Stimulated activated naive CD8-positive, alpha-beta T cell treated with anti-CD3 and anti-CD28 coated beads, Interleukin-15, Interleukin-2, amounts not matched to agents 100 ng/mL and 50 ng/mL, for 24 hours (primary cell): ENCODE measurements at regions not wholly inside any gene's neighbourhood (a gene's known extent, or its start where the extent isn't known, plus 50 kb on each side); places are given as distances from the start of the nearest gene placed in this dataset.

Source experiments
- H3K27ac Mint-ChIP-seq: one replicate; pipeline ENCODE4 v1.8.0; 2021; ENCODE audit warnings: mild to moderate bottlenecking, mixed read lengths
- H3K27me3 Mint-ChIP-seq: one replicate; pipeline ENCODE4 v1.8.0; 2021; ENCODE audit warnings: mixed read lengths
- H3K36me3 Mint-ChIP-seq: one replicate; pipeline ENCODE4 v1.8.0; 2021; ENCODE audit warnings: low read depth, mixed read lengths
- H3K4me1 Mint-ChIP-seq: one replicate; pipeline ENCODE4 v1.8.0; 2021; ENCODE audit warnings: low read depth, mixed read lengths
- H3K4me3 Mint-ChIP-seq: one replicate; pipeline ENCODE4 v1.8.0; 2021; ENCODE audit warnings: mild to moderate bottlenecking, mixed read lengths
- H3K9me3 Mint-ChIP-seq: one replicate; pipeline ENCODE4 v1.8.0; 2021; ENCODE audit warnings: mixed read lengths

- no peaks in the 10 kb centered on the region for H3K36me3 Mint-ChIP-seq
- H3K4me1 Mint-ChIP-seq, result no peaks in the 10 kb centered on the region
- H3K27me3 Mint-ChIP-seq, result no peaks in the 10 kb centered on the region
- no peak overlapping the region for H3K4me3 Mint-ChIP-seq
- peaks cover 11% of the 10 kb centered on the region for H3K9me3 Mint-ChIP-seq
- H3K27ac Mint-ChIP-seq, result no peak overlapping the region
Observed at GRCh38 chr11:81072273-81072672, 1631.4 kb upstream of the TENM4 start.

GRCh38 chr11:81071606-81072005 is 1630.8 kb upstream of the TENM4 start:
- Mint-ChIP-seq H3K27ac (no peak overlapping the region), H3K36me3 (no peaks in the 10 kb centered on the region), H3K4me3 (no peak overlapping the region), H3K9me3 (peaks cover 11% of the 10 kb centered on the region), H3K27me3 (no peaks in the 10 kb centered on the region), H3K4me1 (no peaks in the 10 kb centered on the region)

- Mint-ChIP-seq H3K4me3 (no peak overlapping the region), H3K4me1 (no peaks in the 10 kb centered on the region), H3K27me3 (no peaks in the 10 kb centered on the region)
Observed at GRCh38 chr11:81070948-81071347, 1630.1 kb upstream of the TENM4 start.

GRCh38 chr11:81059356-81059755 is 1618.5 kb upstream of the TENM4 start:
- Mint-ChIP-seq H3K36me3 (no peaks in the 10 kb centered on the region), H3K4me3 (no peak overlapping the region), H3K9me3 (peaks cover 18% of the 10 kb centered on the region), H3K27me3 (no peaks in the 10 kb centered on the region), H3K27ac (no peak overlapping the region), H3K4me1 (no peaks in the 10 kb centered on the region)

More at GRCh38 chr11:81070948-81071347, 1630.1 kb upstream of the TENM4 start:
- H3K36me3 Mint-ChIP-seq, result no peaks in the 10 kb centered on the region
- H3K27ac Mint-ChIP-seq, result no peak overlapping the region
- peaks cover 11% of the 10 kb centered on the region for H3K9me3 Mint-ChIP-seq

- H3K9me3 Mint-ChIP-seq, result peaks cover 5% of the 10 kb centered on the region
- no peaks in the 10 kb centered on the region for H3K36me3 Mint-ChIP-seq
- H3K27ac Mint-ChIP-seq, result no peak overlapping the region
- no peaks in the 10 kb centered on the region for H3K27me3 Mint-ChIP-seq
- no peaks in the 10 kb centered on the region for H3K4me1 Mint-ChIP-seq
- no peak overlapping the region for H3K4me3 Mint-ChIP-seq
Observed at GRCh38 chr11:81052344-81053158, 1611.7 kb upstream of the TENM4 start.

- Mint-ChIP-seq H3K27ac (no peak overlapping the region), H3K9me3 (peaks cover 20% of the 10 kb centered on the region), H3K4me3 (no peak overlapping the region), H3K4me1 (no peaks in the 10 kb centered on the region), H3K27me3 (no peaks in the 10 kb centered on the region), H3K36me3 (no peaks in the 10 kb centered on the region)
Observed at GRCh38 chr11:81039916-81040524, 1599.2 kb upstream of the TENM4 start.

- H3K9me3 Mint-ChIP-seq, result peaks cover 23% of the 10 kb centered on the region
- H3K4me1 Mint-ChIP-seq, result no peaks in the 10 kb centered on the region
- no peak overlapping the region for H3K4me3 Mint-ChIP-seq
- no peak overlapping the region for H3K27ac Mint-ChIP-seq
- H3K36me3 Mint-ChIP-seq, result no peaks in the 10 kb centered on the region
- no peaks in the 10 kb centered on the region for H3K27me3 Mint-ChIP-seq
Observed at GRCh38 chr11:81036168-81036870, 1595.5 kb upstream of the TENM4 start.

- Mint-ChIP-seq H3K27ac (no peak overlapping the region), H3K36me3 (no peaks in the 10 kb centered on the region), H3K4me3 (no peak overlapping the region), H3K9me3 (peaks cover 23% of the 10 kb centered on the region), H3K27me3 (no peaks in the 10 kb centered on the region), H3K4me1 (no peaks in the 10 kb centered on the region)
Observed at GRCh38 chr11:81033779-81034540, 1593.1 kb upstream of the TENM4 start.

GRCh38 chr11:81032906-81033305 is 1592.1 kb upstream of the TENM4 start:
- Mint-ChIP-seq H3K27me3 (no peaks in the 10 kb centered on the region), H3K9me3 (peaks cover 19% of the 10 kb centered on the region), H3K36me3 (no peaks in the 10 kb centered on the region), H3K4me1 (no peaks in the 10 kb centered on the region), H3K27ac (no peak overlapping the region), H3K4me3 (no peak overlapping the region)

- H3K36me3 Mint-ChIP-seq, result no peaks in the 10 kb centered on the region
- H3K27me3 Mint-ChIP-seq, result no peaks in the 10 kb centered on the region
- no peak overlapping the region for H3K27ac Mint-ChIP-seq
- peaks cover 3% of the 10 kb centered on the region for H3K9me3 Mint-ChIP-seq
- H3K4me1 Mint-ChIP-seq, result no peaks in the 10 kb centered on the region
- no peak overlapping the region for H3K4me3 Mint-ChIP-seq
Observed at GRCh38 chr11:81030186-81030585, 1589.4 kb upstream of the TENM4 start.

GRCh38 chr11:81026032-81026431 is 1585.2 kb upstream of the TENM4 start:
- Mint-ChIP-seq H3K9me3 (no peaks in the 10 kb centered on the region), H3K4me1 (no peaks in the 10 kb centered on the region)

GRCh38 chr11:81022057-81022456 is 1581.2 kb upstream of the TENM4 start:
- Mint-ChIP-seq H3K9me3 (peaks cover 4% of the 10 kb centered on the region), H3K27me3 (no peaks in the 10 kb centered on the region), H3K4me1 (no peaks in the 10 kb centered on the region)

More at GRCh38 chr11:81026032-81026431, 1585.2 kb upstream of the TENM4 start:
- no peak overlapping the region for H3K27ac Mint-ChIP-seq
- H3K36me3 Mint-ChIP-seq, result no peaks in the 10 kb centered on the region
- no peaks in the 10 kb centered on the region for H3K27me3 Mint-ChIP-seq
- H3K4me3 Mint-ChIP-seq, result no peak overlapping the region

GRCh38 chr11:81010631-81011030 is 1569.8 kb upstream of the TENM4 start:
- Mint-ChIP-seq H3K4me1 (no peaks in the 10 kb centered on the region), H3K36me3 (no peaks in the 10 kb centered on the region), H3K27ac (no peak overlapping the region)

More at GRCh38 chr11:81022057-81022456, 1581.2 kb upstream of the TENM4 start:
- Mint-ChIP-seq H3K36me3 (no peaks in the 10 kb centered on the region), H3K4me3 (no peak overlapping the region), H3K27ac (no peak overlapping the region)

GRCh38 chr11:81007046-81007445 is 1566.2 kb upstream of the TENM4 start:
- H3K36me3 Mint-ChIP-seq, result no peaks in the 10 kb centered on the region
- no peak overlapping the region for H3K4me3 Mint-ChIP-seq
- H3K4me1 Mint-ChIP-seq, result no peaks in the 10 kb centered on the region
- H3K9me3 Mint-ChIP-seq, result peaks cover under 1% of the 10 kb centered on the region
- H3K27ac Mint-ChIP-seq, result no peak overlapping the region
- H3K27me3 Mint-ChIP-seq, result no peaks in the 10 kb centered on the region

More at GRCh38 chr11:81010631-81011030, 1569.8 kb upstream of the TENM4 start:
- Mint-ChIP-seq H3K9me3 (peaks cover 11% of the 10 kb centered on the region), H3K4me3 (no peak overlapping the region), H3K27me3 (no peaks in the 10 kb centered on the region)
